HepG2 (cell line): ENCODE measurements at regions not wholly inside any gene's neighbourhood (a gene's known extent, or its start where the extent isn't known, plus 50 kb on each side); places are given as distances from the start of the nearest gene placed in this dataset.

Experiments
- CTCF ChIP-seq: sonication (generic); formaldehyde crosslinking; IDR thresholded peaks from 2 replicates; pipeline ENCODE4 v1.5.0; 2020; ENCODE audit warnings: mild to moderate bottlenecking, missing genetic modification reagents, moderate library complexity
- EZH2 ChIP-seq: conservative IDR thresholded peaks from 2 replicates; pipeline ENCODE4 v1.6.1; 2012; ENCODE audit warnings: mild to moderate bottlenecking, low read depth, low read length, moderate library complexity
- GABPA ChIP-seq, 2 experiments: IDR thresholded peaks; 2 replicates each; pipeline ENCODE4 v1.6.1; 2011 to 2016; ENCODE audit warnings: low read depth in 2 of 2, low read length in 1 of 2, missing biosample characterization in 1 of 2, missing genetic modification characterization in 1 of 2
- GTF2F1 ChIP-seq: fragments of 150-350 bp; IDR thresholded peaks from 2 replicates; pipeline ENCODE4 v1.6.1; 2014; ENCODE audit warnings: low read length
- ISL2 ChIP-seq: sonication (generic); formaldehyde crosslinking; IDR thresholded peaks from 2 replicates; pipeline ENCODE4 v1.5.0; 2020; ENCODE audit warnings: missing genetic modification reagents
- KLF16 ChIP-seq, 2 experiments: sonication (generic) in 1 of 2; formaldehyde crosslinking in 1 of 2; IDR thresholded peaks; 2 replicates each; pipeline versions ENCODE4 v1.6.1 to v1.8.0; 2016 to 2023; ENCODE audit warnings: missing genetic modification reagents in 2 of 2, missing compliant biosample characterization in 1 of 2
- PATZ1 ChIP-seq: sonication (generic); formaldehyde crosslinking; IDR thresholded peaks from 2 replicates; pipeline ENCODE4 v1.4.0; 2020; ENCODE audit warnings: missing genetic modification reagents
- POLR2AphosphoS2 ChIP-seq: IDR thresholded peaks from 2 replicates; pipeline ENCODE4 v1.6.1; 2011; ENCODE audit warnings: low read depth, low read length, improper control_type of control experiment
- SIN3A ChIP-seq: IDR thresholded peaks from 2 replicates; pipeline ENCODE4 v1.6.1; 2011; ENCODE audit warnings: low read depth, mild to moderate bottlenecking, control low read depth, low read length, borderline replicate concordance
- SNAPC2 ChIP-seq: sonication (generic); formaldehyde crosslinking; IDR thresholded peaks from 2 replicates; pipeline ENCODE4 v1.8.1; 2022; ENCODE audit warnings: mild to moderate bottlenecking, missing genetic modification reagents
- ZFX ChIP-seq: sonication (generic); formaldehyde crosslinking; IDR thresholded peaks from 2 replicates; pipeline ENCODE4 v1.4.0; 2020; ENCODE audit warnings: mild to moderate bottlenecking, low read depth, missing genetic modification reagents, moderate library complexity
- ZNF281 ChIP-seq: sonication (generic); formaldehyde crosslinking; IDR thresholded peaks from 2 replicates; pipeline ENCODE4 v1.4.0; 2020; ENCODE audit warnings: missing genetic modification reagents, borderline replicate concordance
- ZNF354B ChIP-seq: sonication (generic); formaldehyde crosslinking; IDR thresholded peaks from 2 replicates; pipeline ENCODE4 v1.8.0; 2022; ENCODE audit warnings: mild to moderate bottlenecking, missing genetic modification reagents
- ZSCAN30 ChIP-seq: sonication (generic); formaldehyde crosslinking; IDR thresholded peaks from 2 replicates; pipeline ENCODE4 v1.5.0; 2020; ENCODE audit warnings: mild to moderate bottlenecking, missing genetic modification reagents

- no peak for TF ChIP-seq GABPA (IDR thresholded peaks at IDR 0.05; ENCODE audit: low read depth, low read length)
- no peak for TF ChIP-seq GABPA (CRISPR knock-in tag; IDR thresholded peaks at IDR 0.05; ENCODE audit: low read depth)
- no peak for TF ChIP-seq KLF16 (CRISPR knock-in tag; IDR thresholded peaks at IDR 0.05)
- no peak for TF ChIP-seq EZH2
- no peak for TF ChIP-seq SNAPC2 (CRISPR knock-in tag)
- TF ChIP-seq GTF2F1: no peak
- no peak for TF ChIP-seq SIN3A
- no peak for TF ChIP-seq CTCF (CRISPR knock-in tag)
- no peak for TF ChIP-seq ZNF281 (CRISPR knock-in tag)
- TF ChIP-seq POLR2AphosphoS2: no peak
- no peak for TF ChIP-seq PATZ1 (CRISPR knock-in tag)
- TF ChIP-seq ZFX: no peak
- TF ChIP-seq ZSCAN30 (CRISPR knock-in tag): no peak
- TF ChIP-seq ISL2 (CRISPR knock-in tag): no peak
- TF ChIP-seq ZNF354B (CRISPR knock-in tag): no peak
Measured at GRCh38 chr6:141470810-141471209, 661.9 kb upstream of the GJE1 start.
